Endothelial cell (in vitro differentiated cells): ENCODE measurements at regions not wholly inside any gene's neighbourhood (a gene's known extent, or its start where the extent isn't known, plus 50 kb on each side); places are given as distances from the start of the nearest gene placed in this dataset.

Experiments
- DNase-seq: peaks from one replicate; pipeline ENCODE4 v3.0.0; 2021; ENCODE audit warnings: low spot score
- H3K27ac Mint-ChIP-seq: one replicate; pipeline ENCODE4 v1.8.0; 2021; ENCODE audit warnings: mixed read lengths, inconsistent platforms; ENCODE audit not compliant: unreplicated experiment
- H3K27me3 Mint-ChIP-seq: one replicate; pipeline ENCODE4 v1.8.0; 2021; ENCODE audit warnings: mild to moderate bottlenecking, moderate library complexity, mixed read lengths, inconsistent platforms; ENCODE audit not compliant: unreplicated experiment
- H3K36me3 Mint-ChIP-seq: one replicate; pipeline ENCODE4 v1.8.0; 2021; ENCODE audit warnings: mild to moderate bottlenecking, low read depth, mixed read lengths, inconsistent platforms; ENCODE audit not compliant: unreplicated experiment
- H3K4me1 Mint-ChIP-seq: one replicate; pipeline ENCODE4 v1.8.0; 2021; ENCODE audit warnings: mild to moderate bottlenecking, mixed read lengths, inconsistent platforms; ENCODE audit not compliant: unreplicated experiment
- H3K4me3 Mint-ChIP-seq: one replicate; pipeline ENCODE4 v1.8.0; 2021; ENCODE audit warnings: mild to moderate bottlenecking, mixed read lengths, inconsistent platforms; ENCODE audit not compliant: unreplicated experiment
- H3K9me3 Mint-ChIP-seq: one replicate; pipeline ENCODE4 v1.8.0; 2021; ENCODE audit warnings: mixed read lengths, inconsistent platforms; ENCODE audit not compliant: unreplicated experiment
- CTCF ChIP-seq: fragments of 200-600 bp; sonication (generic); IDR thresholded peaks from one replicate; pipeline ENCODE4 v1.5.0; 2021; ENCODE audit warnings: antibody characterized with exemption; ENCODE audit not compliant: unreplicated experiment

- Mint-ChIP-seq H3K4me1 (no peaks in the 10 kb centered on the region), H3K36me3 (no peaks in the 10 kb centered on the region), H3K27me3 (no peaks in the 10 kb centered on the region), H3K27ac (no peak overlapping the region), H3K4me3 (no peak overlapping the region), H3K9me3 (no peaks in the 10 kb centered on the region)
- no peak for TF ChIP-seq CTCF
- no peak for DNase-seq
These were observed 820.9 kb upstream of the ADGRL4 start for GRCh38 chr1:79827446-79827845.

GRCh38 chr1:79825551-79825950 lies 819.0 kb upstream of the ADGRL4 start:
- H3K9me3 Mint-ChIP-seq: no peaks in the 10 kb centered on the region
- H3K4me1 Mint-ChIP-seq: no peaks in the 10 kb centered on the region
- H3K36me3 Mint-ChIP-seq: no peaks in the 10 kb centered on the region
- no peak overlapping the region for H3K4me3 Mint-ChIP-seq
- TF ChIP-seq CTCF: no peak
- no peak for DNase-seq
- no peaks in the 10 kb centered on the region for H3K27me3 Mint-ChIP-seq
- no peak overlapping the region for H3K27ac Mint-ChIP-seq

- H3K36me3 Mint-ChIP-seq: no peaks in the 10 kb centered on the region
- H3K4me3 Mint-ChIP-seq: no peak overlapping the region
- TF ChIP-seq CTCF: no peak
- no peaks in the 10 kb centered on the region for H3K4me1 Mint-ChIP-seq
- H3K9me3 Mint-ChIP-seq: no peaks in the 10 kb centered on the region
- no peaks in the 10 kb centered on the region for H3K27me3 Mint-ChIP-seq
- H3K27ac Mint-ChIP-seq: no peak overlapping the region
- no peak for DNase-seq
These were observed 815.5 kb upstream of the ADGRL4 start for GRCh38 chr1:79822053-79822452.

GRCh38 chr1:79819140-79819539 lies 812.6 kb upstream of the ADGRL4 start:
- no peak for TF ChIP-seq CTCF
- Mint-ChIP-seq H3K27ac (no peak overlapping the region), H3K9me3 (no peaks in the 10 kb centered on the region), H3K4me3 (no peak overlapping the region), H3K4me1 (no peaks in the 10 kb centered on the region), H3K36me3 (no peaks in the 10 kb centered on the region), H3K27me3 (no peaks in the 10 kb centered on the region)
- DNase-seq: no peak

GRCh38 chr1:79817031-79817560 lies 810.6 kb upstream of the ADGRL4 start:
- H3K27ac Mint-ChIP-seq: no peak overlapping the region
- no peaks in the 10 kb centered on the region for H3K9me3 Mint-ChIP-seq
- no peak for TF ChIP-seq CTCF
- no peaks in the 10 kb centered on the region for H3K4me1 Mint-ChIP-seq
- no peak for DNase-seq
- H3K4me3 Mint-ChIP-seq: no peak overlapping the region
- H3K36me3 Mint-ChIP-seq: no peaks in the 10 kb centered on the region
- H3K27me3 Mint-ChIP-seq: no peaks in the 10 kb centered on the region
